ENCODE measurements at regions not wholly inside any gene's neighbourhood (a gene's known extent, or its start where the extent isn't known, plus 50 kb on each side); places are given as distances from the start of the nearest gene placed in this dataset.

DNA sequence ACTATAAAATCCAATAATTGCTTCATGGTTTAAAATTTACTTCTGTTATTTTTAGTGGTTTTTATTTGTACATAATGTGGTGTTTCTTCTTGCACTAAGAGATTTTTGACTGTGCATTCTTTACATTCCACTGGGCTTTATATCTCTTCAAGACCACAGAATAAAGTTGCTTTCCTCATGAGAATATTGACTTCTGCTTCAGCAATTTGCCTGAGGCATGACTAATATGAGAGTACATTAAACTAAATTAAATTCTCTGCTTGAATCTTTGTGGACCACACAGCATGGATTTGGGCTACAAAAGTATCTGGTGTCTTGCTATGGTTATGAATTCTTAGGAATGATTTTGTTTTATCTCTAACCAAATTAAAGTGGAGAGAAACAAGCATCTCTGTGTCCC lies 1463.4 kb upstream of the PCDH20 start:
- TF ChIP-seq, protein P1, sequence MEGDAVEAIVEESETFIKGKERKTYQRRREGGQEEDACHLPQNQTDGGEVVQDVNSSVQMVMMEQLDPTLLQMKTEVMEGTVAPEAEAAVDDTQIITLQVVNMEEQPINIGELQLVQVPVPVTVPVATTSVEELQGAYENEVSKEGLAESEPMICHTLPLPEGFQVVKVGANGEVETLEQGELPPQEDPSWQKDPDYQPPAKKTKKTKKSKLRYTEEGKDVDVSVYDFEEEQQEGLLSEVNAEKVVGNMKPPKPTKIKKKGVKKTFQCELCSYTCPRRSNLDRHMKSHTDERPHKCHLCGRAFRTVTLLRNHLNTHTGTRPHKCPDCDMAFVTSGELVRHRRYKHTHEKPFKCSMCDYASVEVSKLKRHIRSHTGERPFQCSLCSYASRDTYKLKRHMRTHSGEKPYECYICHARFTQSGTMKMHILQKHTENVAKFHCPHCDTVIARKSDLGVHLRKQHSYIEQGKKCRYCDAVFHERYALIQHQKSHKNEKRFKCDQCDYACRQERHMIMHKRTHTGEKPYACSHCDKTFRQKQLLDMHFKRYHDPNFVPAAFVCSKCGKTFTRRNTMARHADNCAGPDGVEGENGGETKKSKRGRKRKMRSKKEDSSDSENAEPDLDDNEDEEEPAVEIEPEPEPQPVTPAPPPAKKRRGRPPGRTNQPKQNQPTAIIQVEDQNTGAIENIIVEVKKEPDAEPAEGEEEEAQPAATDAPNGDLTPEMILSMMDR (IDR thresholded peaks at IDR 0.05), result no peak
- TF ChIP-seq POLR2A (IDR thresholded peaks at IDR 0.05), result no peak
